ENCODE measurements at regions not wholly inside any gene's neighbourhood (a gene's known extent, or its start where the extent isn't known, plus 50 kb on each side); places are given as distances from the start of the nearest gene placed in this dataset.

DNA sequence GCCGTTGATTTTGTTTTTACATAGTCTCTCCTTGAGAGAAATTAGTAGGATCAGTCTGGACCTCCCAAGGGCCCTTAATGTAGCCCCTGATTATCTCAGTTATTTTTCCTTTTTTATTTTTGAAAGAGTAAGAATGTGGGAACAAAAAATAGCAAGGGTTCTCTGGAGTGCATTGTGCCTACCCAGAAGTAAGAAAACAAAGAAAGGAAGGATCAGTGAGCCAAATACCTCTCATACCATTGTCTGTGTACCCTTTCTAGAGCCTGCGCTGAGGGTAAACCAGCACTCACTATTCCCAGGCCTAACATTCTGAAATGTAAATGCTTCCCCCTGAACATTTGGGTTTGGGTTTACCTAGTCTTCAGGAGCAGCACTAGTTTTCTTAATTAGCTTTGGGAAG lies 213.0 kb upstream of the TARS1 start:
- TF ChIP-seq, protein P1, sequence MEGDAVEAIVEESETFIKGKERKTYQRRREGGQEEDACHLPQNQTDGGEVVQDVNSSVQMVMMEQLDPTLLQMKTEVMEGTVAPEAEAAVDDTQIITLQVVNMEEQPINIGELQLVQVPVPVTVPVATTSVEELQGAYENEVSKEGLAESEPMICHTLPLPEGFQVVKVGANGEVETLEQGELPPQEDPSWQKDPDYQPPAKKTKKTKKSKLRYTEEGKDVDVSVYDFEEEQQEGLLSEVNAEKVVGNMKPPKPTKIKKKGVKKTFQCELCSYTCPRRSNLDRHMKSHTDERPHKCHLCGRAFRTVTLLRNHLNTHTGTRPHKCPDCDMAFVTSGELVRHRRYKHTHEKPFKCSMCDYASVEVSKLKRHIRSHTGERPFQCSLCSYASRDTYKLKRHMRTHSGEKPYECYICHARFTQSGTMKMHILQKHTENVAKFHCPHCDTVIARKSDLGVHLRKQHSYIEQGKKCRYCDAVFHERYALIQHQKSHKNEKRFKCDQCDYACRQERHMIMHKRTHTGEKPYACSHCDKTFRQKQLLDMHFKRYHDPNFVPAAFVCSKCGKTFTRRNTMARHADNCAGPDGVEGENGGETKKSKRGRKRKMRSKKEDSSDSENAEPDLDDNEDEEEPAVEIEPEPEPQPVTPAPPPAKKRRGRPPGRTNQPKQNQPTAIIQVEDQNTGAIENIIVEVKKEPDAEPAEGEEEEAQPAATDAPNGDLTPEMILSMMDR (IDR thresholded peaks at IDR 0.05) = no peak
- no peak for TF ChIP-seq POLR2AphosphoS5 (IDR thresholded peaks at IDR 0.05)

Measured in suprapubic skin (tissue), 3 donors.